H9 (cell line): ENCODE measurements at regions not wholly inside any gene's neighbourhood (a gene's known extent, or its start where the extent isn't known, plus 50 kb on each side); places are given as distances from the start of the nearest gene placed in this dataset.

Experiments
- DNase-seq: peaks from one replicate; pipeline ENCODE4 v3.0.0-alpha.2; 2017
- H2AFZ ChIP-seq: one replicate; pipeline ENCODE4 v1.6.1; 2013; ENCODE audit warnings: mild to moderate bottlenecking, low read length, control low read depth, moderate library complexity
- H2AK5ac ChIP-seq: 2 replicates; pipeline ENCODE4 v1.6.1; 2013; ENCODE audit warnings: low read length, control low read depth, mixed read lengths; ENCODE audit not compliant: insufficient read length
- H2BK120ac ChIP-seq: one replicate; pipeline ENCODE4 v1.6.1; 2013; ENCODE audit warnings: low read depth, mild to moderate bottlenecking, low read length, control low read depth, inconsistent platforms; ENCODE audit not compliant: poor library complexity, severe bottlenecking
- H2BK12ac ChIP-seq: 2 replicates; pipeline ENCODE4 v1.6.1; 2013; ENCODE audit warnings: low read length, control low read depth, mixed read lengths, low read depth; ENCODE audit not compliant: insufficient read length
- H2BK15ac ChIP-seq: 2 replicates; pipeline ENCODE4 v1.6.1; 2013; ENCODE audit warnings: low read depth, low read length, control low read depth
- H2BK20ac ChIP-seq: one replicate; pipeline ENCODE4 v1.6.1; 2013; ENCODE audit warnings: low read depth, mild to moderate bottlenecking, low read length, control low read depth, inconsistent platforms; ENCODE audit not compliant: poor library complexity, severe bottlenecking
- H2BK5ac ChIP-seq: 2 replicates; pipeline ENCODE4 v1.6.1; 2013; ENCODE audit warnings: low read length, control low read depth, mixed read lengths; ENCODE audit not compliant: insufficient read length
- H3K14ac ChIP-seq: 2 replicates; pipeline ENCODE4 v1.6.1; 2013; ENCODE audit warnings: low read length, control low read depth; ENCODE audit not compliant: insufficient read depth
- H3K18ac ChIP-seq: 2 replicates; pipeline ENCODE4 v1.6.1; 2013; ENCODE audit warnings: low read depth, mild to moderate bottlenecking, mixed read lengths, low read length, control low read depth; ENCODE audit not compliant: insufficient read length
- H3K23ac ChIP-seq: 2 replicates; pipeline ENCODE4 v1.6.1; 2013; ENCODE audit warnings: low read length, control low read depth, mixed read lengths, low read depth; ENCODE audit not compliant: insufficient read length
- H3K23me2 ChIP-seq: 2 replicates; pipeline ENCODE4 v1.6.1; 2013; ENCODE audit warnings: low read depth, mild to moderate bottlenecking, mixed read lengths, low read length, control low read depth; ENCODE audit not compliant: insufficient read length, poor library complexity, severe bottlenecking
- H3K27ac ChIP-seq: 2 replicates; pipeline ENCODE4 v1.5.1; 2013; ENCODE audit warnings: low read length, control low read depth, mixed read lengths, low read depth; ENCODE audit not compliant: insufficient read length
- H3K27me3 ChIP-seq: 2 replicates; pipeline ENCODE4 v1.6.1; 2013; ENCODE audit warnings: low read length, control low read depth, inconsistent platforms; ENCODE audit not compliant: insufficient read depth
- H3K4ac ChIP-seq: 2 replicates; pipeline ENCODE4 v1.6.1; 2013; ENCODE audit warnings: low read depth, mild to moderate bottlenecking, control low read depth, inconsistent platforms, low read length, moderate library complexity
- H3K4me1 ChIP-seq: 2 replicates; pipeline ENCODE4 v1.6.1; 2013; ENCODE audit warnings: low read length, control low read depth, inconsistent platforms; ENCODE audit not compliant: insufficient read depth
- H3K4me2 ChIP-seq: 2 replicates; pipeline ENCODE4 v1.6.1; 2013; ENCODE audit warnings: low read length, control low read depth, mixed read lengths; ENCODE audit not compliant: insufficient read length, insufficient read depth
- H3K56ac ChIP-seq: 2 replicates; pipeline ENCODE4 v1.6.1; 2013; ENCODE audit warnings: low read depth, mild to moderate bottlenecking, mixed read lengths, low read length, control low read depth; ENCODE audit not compliant: insufficient read length
- H3K79me1 ChIP-seq: 2 replicates; pipeline ENCODE4 v1.6.1; 2013; ENCODE audit warnings: low read depth, mild to moderate bottlenecking, moderate library complexity, low read length, control low read depth, inconsistent platforms; ENCODE audit not compliant: insufficient read depth, poor library complexity, severe bottlenecking
- H3K79me2 ChIP-seq: 2 replicates; pipeline ENCODE4 v1.6.1; 2013; ENCODE audit warnings: low read length, control low read depth, inconsistent platforms; ENCODE audit not compliant: insufficient read depth
- H3K9ac ChIP-seq: 2 replicates; pipeline ENCODE4 v1.6.1; 2013; ENCODE audit warnings: low read length, control low read depth, mixed read lengths; ENCODE audit not compliant: insufficient read length; ENCODE audit errors: extremely low read depth
- H3K9me3 ChIP-seq: one replicate; pipeline ENCODE4 v1.6.1; 2013; ENCODE audit warnings: low read depth, low read length, inconsistent platforms; ENCODE audit not compliant: control insufficient read depth
- H3T11ph ChIP-seq: one replicate; pipeline ENCODE4 v1.6.1; 2013; ENCODE audit warnings: mild to moderate bottlenecking, low read length, control low read depth, inconsistent platforms
- H4K20me1 ChIP-seq: one replicate; pipeline ENCODE4 v1.6.1; 2013; ENCODE audit not compliant: control insufficient read depth, insufficient read length, insufficient read depth
- H4K5ac ChIP-seq: 2 replicates; pipeline ENCODE4 v1.6.1; 2013; ENCODE audit warnings: low read depth, mild to moderate bottlenecking, mixed read lengths, low read length, control low read depth; ENCODE audit not compliant: insufficient read length
- H4K8ac ChIP-seq: replicated peaks from 2 replicates; pipeline ENCODE4 v1.6.1; 2013; ENCODE audit warnings: low read length, control low read depth, mixed read lengths, low read depth; ENCODE audit not compliant: insufficient read length
- H4K91ac ChIP-seq: 2 replicates; pipeline ENCODE4 v1.6.1; 2013; ENCODE audit warnings: low read depth, mild to moderate bottlenecking, moderate library complexity, mixed read lengths, low read length, control low read depth; ENCODE audit not compliant: insufficient read length
- H3K27ac Mint-ChIP-seq, 3 experiments: 2 replicates in 2 of 3; 3 replicates in 1 of 3; pipeline ENCODE4 v1.8.0; 2020 to 2021; ENCODE audit warnings: mixed read lengths in 3 of 3, mild to moderate bottlenecking in 1 of 3, moderate library complexity in 1 of 3
- H3K27me3 Mint-ChIP-seq: 2 replicates; pipeline ENCODE4 v1.8.0; 2021; ENCODE audit warnings: low read depth, mild to moderate bottlenecking, moderate library complexity, mixed read lengths
- H3K36me3 Mint-ChIP-seq, 3 experiments: 2 replicates in 2 of 3; 3 replicates in 1 of 3; pipeline ENCODE4 v1.8.0; 2020 to 2021; ENCODE audit warnings: low read depth in 3 of 3, mixed read lengths in 3 of 3; ENCODE audit not compliant: insufficient read depth in 1 of 3
- H3K4me1 Mint-ChIP-seq, 2 experiments: 2 replicates each; pipeline ENCODE4 v1.8.0; 2020; ENCODE audit warnings: mixed read lengths in 2 of 2
- H3K4me3 Mint-ChIP-seq, 2 experiments: 2 replicates in 1 of 2; 3 replicates in 1 of 2; pipeline ENCODE4 v1.8.0; 2020 to 2021; ENCODE audit warnings: mild to moderate bottlenecking in 2 of 2, mixed read lengths in 2 of 2, moderate library complexity in 1 of 2
- H3K9me3 Mint-ChIP-seq, 2 experiments: 2 replicates in 1 of 2; 3 replicates in 1 of 2; pipeline ENCODE4 v1.8.0; 2020; ENCODE audit warnings: mild to moderate bottlenecking in 2 of 2, mixed read lengths in 2 of 2, moderate library complexity in 1 of 2
- TF ChIP-seq, protein P1 (sequence below): fragments of 200-600 bp; sonication (generic); conservative IDR thresholded peaks from 3 replicates; pipeline ENCODE4 v1.8.0; 2021; ENCODE audit warnings: antibody characterized with exemption, mild to moderate bottlenecking

GRCh38 chr1:57674801-57675200, 250.9 kb upstream of the DAB1 start:
- TF ChIP-seq, protein P1, sequence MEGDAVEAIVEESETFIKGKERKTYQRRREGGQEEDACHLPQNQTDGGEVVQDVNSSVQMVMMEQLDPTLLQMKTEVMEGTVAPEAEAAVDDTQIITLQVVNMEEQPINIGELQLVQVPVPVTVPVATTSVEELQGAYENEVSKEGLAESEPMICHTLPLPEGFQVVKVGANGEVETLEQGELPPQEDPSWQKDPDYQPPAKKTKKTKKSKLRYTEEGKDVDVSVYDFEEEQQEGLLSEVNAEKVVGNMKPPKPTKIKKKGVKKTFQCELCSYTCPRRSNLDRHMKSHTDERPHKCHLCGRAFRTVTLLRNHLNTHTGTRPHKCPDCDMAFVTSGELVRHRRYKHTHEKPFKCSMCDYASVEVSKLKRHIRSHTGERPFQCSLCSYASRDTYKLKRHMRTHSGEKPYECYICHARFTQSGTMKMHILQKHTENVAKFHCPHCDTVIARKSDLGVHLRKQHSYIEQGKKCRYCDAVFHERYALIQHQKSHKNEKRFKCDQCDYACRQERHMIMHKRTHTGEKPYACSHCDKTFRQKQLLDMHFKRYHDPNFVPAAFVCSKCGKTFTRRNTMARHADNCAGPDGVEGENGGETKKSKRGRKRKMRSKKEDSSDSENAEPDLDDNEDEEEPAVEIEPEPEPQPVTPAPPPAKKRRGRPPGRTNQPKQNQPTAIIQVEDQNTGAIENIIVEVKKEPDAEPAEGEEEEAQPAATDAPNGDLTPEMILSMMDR = no peak
- Histone ChIP-seq H2BK20ac (no peak overlapping the region), H2BK5ac (no peak overlapping the region), H3K56ac (no peak overlapping the region), H2AK5ac (no peak overlapping the region), H3K14ac (no peak overlapping the region), H2AFZ (no peak overlapping the region), H3K4me1 (no peaks in the 10 kb centered on the region), H2BK120ac (no peak overlapping the region), H4K91ac (no peak overlapping the region), H3K4ac (no peak overlapping the region), H3K4me2 (no peak overlapping the region), H3K79me2 (no peaks in the 10 kb centered on the region), H3K23ac (no peak overlapping the region), H3K18ac (no peak overlapping the region), H3K9ac (no peak overlapping the region), H4K5ac (no peak overlapping the region), H4K20me1 (no peaks in the 10 kb centered on the region), H3K23me2 (no peaks in the 10 kb centered on the region), H2BK15ac (no peak overlapping the region), H4K8ac (no peak overlapping the region), H2BK12ac (no peak overlapping the region), H3K27me3 (no peaks in the 10 kb centered on the region; the same call in 1 of the 2 replicates), H3T11ph (no peak overlapping the region), H3K27ac (no peak overlapping the region), H3K9me3 (no peaks in the 10 kb centered on the region), H3K79me1 (no peaks in the 10 kb centered on the region)
- no peak for DNase-seq
- no peak overlapping the region for H3K27ac Mint-ChIP-seq
- H3K36me3 Mint-ChIP-seq = no peaks in the 10 kb centered on the region
- peaks cover 4% of the 10 kb centered on the region for H3K27me3 Mint-ChIP-seq
- H3K4me1 Mint-ChIP-seq = peaks cover 10 to 13% of the 10 kb centered on the region in 2 experiments
- H3K9me3 Mint-ChIP-seq = no peaks in the 10 kb centered on the region
- H3K4me3 Mint-ChIP-seq = no peak overlapping the region
